Erythroblast (primary cell): ENCODE measurements at regions not wholly inside any gene's neighbourhood (a gene's known extent, or its start where the extent isn't known, plus 50 kb on each side); places are given as distances from the start of the nearest gene placed in this dataset.

Experiments
- GATA1 ChIP-seq: IDR thresholded peaks from 2 replicates; pipeline ENCODE4 v1.6.1; 2011; ENCODE audit warnings: low read depth, mild to moderate bottlenecking, control low read depth, low read length, moderate library complexity
- POLR2A ChIP-seq: IDR thresholded peaks from 2 replicates; pipeline ENCODE4 v1.6.1; 2011; ENCODE audit warnings: mild to moderate bottlenecking, low read length

GRCh38 chr10:130836344-130836743 lies 475.2 kb downstream of the TCERG1L start:
- no peak for TF ChIP-seq POLR2A
- no peak for TF ChIP-seq GATA1
